Stimulated activated CD8-positive, alpha-beta memory T cell treated with anti-CD3 and anti-CD28 coated beads, Interleukin-12 subunit alpha, Interleukin-12 subunit beta, amount 100 ng/mL, for 1 hour (primary cell): ENCODE measurements at regions not wholly inside any gene's neighbourhood (a gene's known extent, or its start where the extent isn't known, plus 50 kb on each side); places are given as distances from the start of the nearest gene placed in this dataset.

Experiments used
- DNase-seq: peaks from one replicate; pipeline ENCODE4 v3.0.0-alpha.2; 2020; ENCODE audit warnings: low read depth

DNA sequence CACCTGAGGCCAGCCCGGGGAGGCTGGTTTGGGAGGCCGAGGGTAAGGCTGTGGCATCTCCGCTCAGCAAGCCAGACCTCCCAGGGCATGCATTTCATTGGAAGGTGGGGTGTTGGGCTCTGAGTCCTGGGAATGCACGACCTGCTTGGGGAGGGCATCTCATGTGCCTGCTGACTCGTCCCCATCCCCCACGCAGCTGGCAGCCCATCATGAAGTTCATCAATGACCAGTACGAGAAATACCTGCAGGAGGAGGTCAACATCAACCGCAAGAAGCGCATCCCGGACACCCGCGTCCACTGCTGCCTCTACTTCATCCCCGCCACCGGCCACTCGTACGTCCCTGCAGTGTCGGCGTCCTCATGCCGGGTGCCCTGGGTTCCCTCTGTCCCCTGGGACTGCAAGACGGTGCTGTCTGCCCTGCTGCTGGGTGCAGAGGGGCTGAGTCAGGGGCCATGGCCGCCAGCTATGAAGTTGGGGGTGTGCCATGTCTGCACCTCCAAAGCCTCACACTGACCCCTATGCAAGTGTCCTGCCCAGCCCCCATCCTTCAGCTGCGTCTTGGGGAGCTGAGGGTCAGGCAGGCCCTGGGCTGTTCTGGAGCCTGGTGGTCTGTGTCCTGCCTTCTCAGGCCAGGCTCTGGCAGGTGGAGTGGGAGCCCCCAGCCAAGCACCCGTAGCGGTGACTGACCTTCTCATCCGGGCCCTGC lies 347.9 kb downstream of the SEC14L1 start:
- no peak for DNase-seq

DNA sequence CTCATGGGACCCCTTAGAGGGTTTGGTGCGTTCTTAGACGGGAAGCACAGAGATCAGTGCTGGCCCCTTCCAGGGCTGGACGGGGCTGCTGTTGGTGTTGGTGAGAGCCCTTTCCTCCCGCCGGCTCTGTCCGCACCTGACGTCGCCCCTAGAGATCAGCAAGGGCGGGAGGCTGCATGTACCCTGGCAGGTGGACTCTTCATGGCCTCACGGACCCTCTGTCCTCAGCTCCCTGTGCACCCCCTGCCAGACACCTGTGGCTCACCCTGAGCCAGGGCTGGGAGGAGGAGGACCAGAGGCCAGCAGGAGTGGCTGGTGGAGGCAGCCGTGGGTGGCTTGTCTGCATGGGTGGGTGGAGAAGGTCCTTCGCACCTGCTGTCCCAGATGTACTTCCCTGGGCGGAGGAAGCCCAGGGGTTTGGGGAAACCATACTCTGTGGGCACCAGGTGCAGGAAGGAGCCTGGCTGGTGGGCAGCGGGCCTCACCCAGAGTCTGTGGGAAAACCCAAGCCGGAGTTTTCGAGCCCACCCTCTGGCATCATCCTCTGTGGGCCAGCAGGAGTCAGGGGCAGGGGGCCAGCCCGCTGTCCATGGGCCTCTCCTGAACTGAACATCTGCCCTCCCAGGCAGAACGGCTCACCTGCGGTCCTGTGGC lies 348.6 kb downstream of the SEC14L1 start:
- DNase-seq, result no peak

DNA sequence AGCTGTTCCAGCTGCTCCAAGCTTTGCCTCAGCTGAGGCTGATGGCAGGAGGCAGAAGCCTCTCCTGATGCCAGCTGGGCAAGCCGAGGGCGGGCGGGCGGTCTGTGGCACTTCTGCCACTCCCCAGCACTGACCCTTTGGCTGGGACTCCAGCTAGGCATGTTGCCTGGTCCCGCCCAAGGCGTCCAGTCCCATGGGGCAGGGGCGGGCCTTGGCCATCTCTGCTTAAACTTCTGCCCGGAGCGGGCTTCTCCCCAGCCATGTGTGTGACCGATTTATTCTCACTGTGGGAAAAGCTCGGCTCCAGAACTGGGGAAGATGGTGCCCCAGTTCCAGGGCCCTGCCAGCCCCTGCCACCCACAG lies 349.1 kb downstream of the SEC14L1 start:
- no peak for DNase-seq

DNA sequence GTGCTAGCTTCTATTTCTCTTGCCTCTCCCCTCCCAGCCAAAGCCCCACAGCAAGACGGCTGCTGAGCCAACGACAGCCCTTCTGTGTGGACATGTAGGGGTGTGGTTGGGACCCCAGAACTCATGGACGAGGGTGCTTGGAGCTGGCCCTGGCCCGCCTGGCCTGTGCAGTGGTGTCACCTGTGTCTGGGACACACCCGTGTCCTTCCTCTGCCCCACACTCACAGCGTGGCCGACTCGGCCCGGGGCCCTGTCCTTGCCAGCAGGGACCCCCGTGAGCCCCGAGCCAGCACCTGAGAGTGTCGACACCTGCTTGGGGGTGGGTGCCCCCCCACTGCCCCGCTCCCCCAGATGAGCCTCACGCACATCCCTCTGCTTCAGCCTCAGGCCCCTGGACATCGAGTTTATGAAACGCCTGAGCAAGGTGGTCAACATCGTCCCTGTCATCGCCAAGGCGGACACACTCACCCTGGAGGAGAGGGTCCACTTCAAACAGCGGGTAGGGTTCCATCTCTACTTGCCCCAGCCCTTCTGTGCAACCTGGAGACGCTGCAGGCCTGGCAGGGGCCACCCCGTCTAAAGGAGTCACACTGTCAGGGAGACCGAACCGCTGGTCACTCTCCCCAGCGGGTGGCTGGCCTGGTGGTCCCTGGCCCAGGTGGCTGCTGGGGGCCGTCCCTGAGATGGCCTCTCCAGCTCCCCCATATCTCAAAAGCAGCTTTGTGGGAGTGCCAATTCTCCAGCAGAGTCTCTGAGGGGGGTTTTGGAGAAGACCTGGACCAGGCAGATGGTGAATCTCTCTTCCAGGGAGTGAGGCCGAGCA lies 349.8 kb downstream of the SEC14L1 start:
- no peak for DNase-seq

- DNase-seq, result no peak
These were observed 351.2 kb downstream of the SEC14L1 start for GRCh38 chr17:77491921-77492445.

DNA sequence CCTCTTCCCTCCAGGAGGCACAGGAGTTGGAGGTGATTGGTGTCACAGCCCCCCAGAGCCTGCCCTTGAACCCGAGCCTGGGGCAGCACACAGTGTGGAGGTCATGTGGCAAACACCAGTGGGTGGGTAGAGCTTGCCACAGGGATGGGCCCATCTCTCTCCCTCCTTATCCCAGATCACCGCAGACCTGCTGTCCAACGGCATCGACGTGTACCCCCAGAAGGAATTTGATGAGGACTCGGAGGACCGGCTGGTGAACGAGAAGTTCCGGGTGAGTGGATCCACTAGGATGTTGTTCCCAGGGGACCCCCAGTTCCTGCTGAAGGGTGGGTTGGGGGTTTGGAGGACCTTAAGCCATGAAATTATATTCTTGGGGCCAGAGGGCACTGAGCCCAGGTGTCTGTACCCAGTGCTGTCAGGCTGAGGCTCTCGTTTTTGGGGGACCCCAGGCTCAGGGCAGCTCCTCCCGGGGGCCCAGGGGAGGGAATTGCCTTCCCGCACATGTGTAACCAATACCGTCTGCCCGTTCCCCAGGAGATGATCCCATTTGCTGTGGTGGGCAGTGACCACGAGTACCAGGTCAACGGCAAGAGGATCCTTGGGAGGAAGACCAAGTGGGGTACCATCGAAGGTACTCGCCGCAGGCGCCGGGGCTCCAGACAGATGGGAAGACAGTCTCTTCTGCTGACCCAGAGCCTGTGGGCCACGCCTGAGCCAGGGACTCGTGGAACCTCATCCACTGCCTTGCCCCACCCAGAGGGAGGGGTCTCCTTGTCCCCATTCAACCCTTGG lies 351.9 kb downstream of the SEC14L1 start:
- no peak for DNase-seq

- DNase-seq, result no peak
These were observed 352.6 kb downstream of the SEC14L1 start for GRCh38 chr17:77493238-77493820.

- no peak for DNase-seq
These were observed 353.3 kb downstream of the SEC14L1 start for GRCh38 chr17:77493901-77494663.

DNA sequence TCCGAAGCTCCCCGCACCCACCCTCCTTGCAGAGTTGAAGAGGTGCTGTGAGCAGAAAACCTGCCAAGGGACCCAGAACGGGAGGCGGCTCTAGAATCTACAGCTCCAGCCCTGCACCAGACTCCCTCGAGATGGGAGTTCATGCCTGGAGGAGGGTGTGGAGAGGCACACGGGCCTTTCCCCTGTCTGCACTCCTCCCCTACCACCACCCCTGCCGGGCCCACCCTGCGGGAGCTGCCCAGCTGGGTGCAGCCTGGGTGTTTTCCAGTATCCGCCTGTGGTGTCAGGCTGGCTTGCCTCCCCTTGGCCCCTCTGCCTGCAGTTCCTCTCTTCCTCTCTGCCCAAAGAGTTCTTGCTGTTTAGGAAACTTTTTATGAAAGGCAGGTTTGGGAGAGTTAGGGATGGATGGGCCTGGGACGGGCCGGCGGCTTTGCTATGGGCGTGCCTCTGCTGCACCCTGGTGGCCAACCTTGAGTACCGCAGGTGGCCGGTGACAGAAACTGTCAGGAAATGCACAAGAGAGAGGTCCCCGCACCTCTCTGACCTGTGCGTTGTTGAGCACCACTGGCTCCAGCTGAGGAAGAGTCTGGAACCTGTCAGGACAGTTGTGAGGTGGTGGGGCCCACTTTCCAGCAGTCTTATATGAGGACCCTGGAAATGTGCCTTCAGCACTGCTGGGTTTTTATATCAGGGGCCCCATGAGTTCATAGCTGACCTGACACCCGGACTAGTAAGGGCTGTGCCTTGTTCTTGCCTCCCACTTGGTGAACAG lies 354.1 kb downstream of the SEC14L1 start:
- DNase-seq, result peak; percentile 63

DNA sequence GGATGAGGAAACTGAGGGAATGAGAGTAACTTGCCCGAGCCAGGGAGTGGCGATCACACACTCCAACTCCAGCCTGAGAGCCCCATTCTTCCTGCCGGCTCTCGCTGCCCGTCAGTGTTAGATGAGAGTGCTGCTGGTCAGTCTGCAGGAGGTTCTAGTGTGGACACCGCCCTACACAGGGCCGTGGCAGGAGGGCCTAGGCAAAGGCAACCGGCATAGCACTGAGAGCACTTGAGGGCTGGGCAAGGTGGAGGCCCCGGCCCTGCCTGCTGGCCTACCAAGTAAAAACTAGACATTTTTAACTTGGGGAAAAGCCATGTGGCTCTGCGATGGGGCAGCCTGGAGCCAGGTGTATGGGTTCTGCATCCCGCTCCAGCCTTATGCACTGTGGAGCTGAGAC lies 354.8 kb downstream of the SEC14L1 start:
- DNase-seq, result no peak

GRCh38 chr17:77496401-77496801 lies 355.6 kb downstream of the SEC14L1 start:
- DNase-seq, result no peak

GRCh38 chr17:77496831-77497577 lies 356.2 kb downstream of the SEC14L1 start:
- no peak for DNase-seq

GRCh38 chr17:77497578-77497934 lies 356.8 kb downstream of the SEC14L1 start:
- no peak for DNase-seq

DNA sequence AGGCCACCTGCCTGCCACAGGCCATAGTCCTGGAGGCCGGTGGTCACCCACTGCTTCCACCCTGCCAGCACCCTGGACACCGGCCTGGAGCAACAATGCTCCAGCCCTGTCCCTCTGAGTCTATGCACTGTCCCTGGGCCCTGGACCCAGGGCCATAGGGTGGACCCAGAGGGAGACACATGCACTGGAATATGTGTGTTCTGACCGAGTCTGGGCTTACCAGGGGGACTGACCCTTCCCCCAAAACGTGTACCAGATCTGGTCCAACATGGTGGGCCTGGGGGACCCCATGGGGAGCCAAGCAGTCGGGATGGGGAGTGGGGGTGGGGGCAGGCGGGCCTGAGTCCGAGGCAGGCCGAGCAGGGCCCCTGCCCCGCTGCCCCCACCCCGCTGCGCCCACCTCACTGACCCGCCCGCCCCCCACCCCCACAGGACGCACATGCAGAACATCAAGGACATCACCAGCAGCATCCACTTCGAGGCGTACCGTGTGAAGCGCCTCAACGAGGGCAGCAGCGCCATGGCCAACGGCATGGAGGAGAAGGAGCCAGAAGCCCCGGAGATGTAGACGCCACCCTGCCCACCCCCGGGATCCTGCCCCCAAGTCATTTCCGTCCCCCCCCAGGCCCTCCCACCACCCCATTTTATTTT lies 357.4 kb downstream of the SEC14L1 start:
- no peak for DNase-seq

DNA sequence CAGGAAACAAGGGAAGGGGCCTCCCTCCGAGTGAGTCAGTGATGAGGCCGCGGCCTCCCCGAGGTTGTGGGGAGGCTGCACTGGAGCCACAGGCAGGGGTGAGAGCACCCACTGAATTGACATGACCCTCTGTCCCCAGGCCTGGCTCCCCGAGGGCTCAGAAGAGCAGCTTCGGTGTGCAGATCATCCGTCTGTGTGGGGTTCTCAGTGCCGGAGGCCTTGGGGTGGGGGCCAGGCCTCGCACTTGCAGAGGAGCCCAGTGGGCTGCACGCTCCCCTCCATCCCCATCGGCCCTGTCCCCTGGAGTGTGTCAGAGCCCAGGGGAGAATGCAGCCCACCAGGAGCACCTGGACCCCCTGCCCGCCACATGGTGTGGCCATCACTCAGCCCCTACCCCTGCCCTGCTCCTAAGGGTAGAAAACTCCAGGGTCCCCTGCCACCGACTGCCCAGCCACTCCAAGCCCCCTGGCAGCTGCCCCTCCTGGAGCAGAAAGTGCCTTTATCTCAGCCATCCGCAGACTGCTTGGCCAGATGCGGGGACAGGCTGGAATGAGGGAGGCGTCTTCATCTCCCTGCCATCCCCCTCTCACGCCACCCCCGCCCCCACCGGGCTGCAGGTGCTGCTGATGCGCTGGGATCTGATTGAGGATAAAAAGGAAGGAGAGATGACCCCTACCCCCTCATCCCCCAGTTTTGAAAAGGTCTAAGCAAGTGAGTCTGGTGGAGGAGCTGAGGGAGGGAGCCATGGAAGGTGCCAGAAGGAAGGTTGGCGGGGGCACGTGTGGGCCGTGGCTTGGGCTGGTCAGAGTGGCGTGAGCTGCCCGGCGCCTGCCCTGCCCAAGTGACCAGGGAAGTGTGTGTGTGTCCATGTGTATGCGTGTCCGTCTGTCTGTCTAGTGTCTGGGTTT lies 358.3 kb downstream of the SEC14L1 start:
- DNase-seq, result no peak

GRCh38 chr17:77499699-77500435 lies 359.1 kb downstream of the SEC14L1 start:
- DNase-seq, result no peak

- DNase-seq, result no peak
These were observed 360.4 kb downstream of the SEC14L1 start for GRCh38 chr17:77501101-77501566.
